COR-L47 (cell line): ENCODE measurements at regions not wholly inside any gene's neighbourhood (a gene's known extent, or its start where the extent isn't known, plus 50 kb on each side); places are given as distances from the start of the nearest gene placed in this dataset.

ENCODE experiments used
- DNase-seq: peaks from one replicate; lab custom pipeline; 2025; lab: John Stamatoyannopoulos, UW

DNA sequence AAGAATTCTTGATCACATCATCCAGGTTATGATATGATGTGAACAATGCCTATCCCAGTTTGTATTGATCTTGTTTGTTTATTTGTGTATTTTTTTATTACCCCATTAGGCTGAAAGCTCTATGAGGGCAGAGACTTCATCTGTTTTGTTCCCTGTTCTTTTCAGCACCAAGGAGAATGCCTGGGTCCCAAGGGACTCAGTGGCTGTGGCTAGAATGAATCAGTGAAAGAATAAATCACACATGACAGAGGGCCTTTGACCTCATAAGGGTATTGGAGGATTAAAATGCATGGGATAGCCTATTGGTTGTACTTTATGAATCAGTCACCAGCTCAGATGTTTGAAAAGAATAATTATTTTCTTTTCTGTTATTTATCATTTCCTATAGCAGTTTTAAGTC lies 292.2 kb downstream of the GAS1 start:
- DNase-seq: no peak

- DNase-seq: no peak
Observed at GRCh38 chr9:86653466-86653865, 293.8 kb downstream of the GAS1 start.

GRCh38 chr9:86652736-86653135 lies 294.6 kb downstream of the GAS1 start:
- no peak for DNase-seq

- no peak for DNase-seq
Observed at GRCh38 chr9:86649913-86650312, 295.7 kb upstream of the TUT7 start.

- no peak for DNase-seq
Observed at GRCh38 chr9:86648828-86649170, 294.6 kb upstream of the TUT7 start.

DNA sequence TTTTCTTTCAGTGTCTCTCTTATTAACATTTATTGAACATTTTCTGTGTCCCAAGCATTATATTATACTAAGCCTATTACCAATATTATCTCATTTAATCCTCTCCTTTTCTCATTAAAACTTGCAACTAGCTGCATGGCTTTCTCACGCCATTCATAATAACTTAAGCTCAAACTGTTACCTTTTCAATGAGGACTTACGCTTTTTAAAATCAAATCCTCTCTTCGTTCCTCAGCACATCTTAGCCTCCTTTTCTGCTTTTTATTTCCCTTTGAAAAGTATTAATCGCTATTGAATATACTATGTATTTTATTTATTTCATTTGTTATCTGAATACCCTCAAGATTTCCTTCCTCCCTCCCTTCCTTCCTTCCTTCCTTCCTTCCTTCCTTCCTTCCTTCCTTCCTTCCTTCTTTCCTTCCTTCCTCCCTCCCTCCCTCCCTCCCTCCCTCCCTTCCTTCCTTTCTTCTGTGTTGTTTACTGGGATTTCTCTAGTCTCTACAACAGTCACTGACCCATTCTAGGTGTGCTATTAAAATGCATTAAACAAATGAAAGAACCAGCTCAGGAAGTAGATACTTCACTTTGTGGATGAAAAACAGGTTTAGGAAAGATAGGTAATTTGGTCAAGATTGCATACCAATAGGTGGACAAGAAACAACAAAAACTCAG lies 294.1 kb upstream of the TUT7 start:
- no peak for DNase-seq

DNA sequence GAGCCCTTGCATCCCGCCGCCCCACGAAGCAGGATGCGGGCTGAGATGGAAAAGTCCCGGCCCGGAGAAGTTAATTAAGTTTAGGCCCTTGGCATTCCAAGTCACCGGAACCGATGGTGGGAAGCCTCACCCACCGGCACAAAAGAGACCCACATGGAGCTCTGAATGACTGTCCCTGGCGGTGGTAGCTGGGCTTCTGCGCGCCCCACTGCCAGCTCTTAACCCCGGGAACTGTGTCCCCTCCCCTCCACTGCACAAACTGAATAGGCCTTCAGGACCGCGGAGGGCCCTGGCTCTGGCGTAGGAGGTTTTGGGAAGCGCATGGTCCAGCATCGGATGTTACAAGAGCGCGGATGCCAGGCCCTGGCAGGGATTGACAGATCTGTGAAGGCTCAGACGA lies 291.1 kb upstream of the TUT7 start:
- no peak for DNase-seq

- no peak for DNase-seq
Observed at GRCh38 chr9:86644675-86645034, 290.4 kb upstream of the TUT7 start.

GRCh38 chr9:86643946-86644674 lies 289.9 kb upstream of the TUT7 start:
- no peak for DNase-seq

- DNase-seq: no peak
Observed at GRCh38 chr9:86642721-86643120, 288.5 kb upstream of the TUT7 start.

- DNase-seq: no peak
Observed at GRCh38 chr9:86641970-86642369, 287.8 kb upstream of the TUT7 start.

DNA sequence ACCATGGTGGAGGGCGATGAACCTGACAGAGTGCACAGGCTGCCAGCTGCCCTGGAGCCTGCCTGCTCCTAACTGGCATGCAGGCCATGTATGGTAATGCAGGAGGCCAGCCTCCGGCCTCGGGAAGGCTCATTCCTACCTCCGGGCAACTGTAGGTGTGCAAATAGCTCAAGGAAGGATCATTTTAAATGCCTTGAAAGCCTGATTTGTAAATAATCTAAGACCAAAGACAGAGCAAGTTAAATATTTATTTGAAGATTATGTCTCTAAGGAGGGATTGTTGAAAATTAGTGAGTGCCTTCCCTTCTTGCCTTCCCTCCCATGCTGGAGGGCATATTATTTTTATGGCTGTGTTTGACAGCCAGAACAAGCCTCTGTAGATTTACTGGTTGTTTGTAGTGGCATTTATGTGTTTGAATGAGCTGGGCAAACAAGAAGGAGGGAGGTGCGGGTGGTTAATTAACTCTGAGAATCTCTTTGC lies 285.7 kb upstream of the TUT7 start:
- DNase-seq: no peak

DNA sequence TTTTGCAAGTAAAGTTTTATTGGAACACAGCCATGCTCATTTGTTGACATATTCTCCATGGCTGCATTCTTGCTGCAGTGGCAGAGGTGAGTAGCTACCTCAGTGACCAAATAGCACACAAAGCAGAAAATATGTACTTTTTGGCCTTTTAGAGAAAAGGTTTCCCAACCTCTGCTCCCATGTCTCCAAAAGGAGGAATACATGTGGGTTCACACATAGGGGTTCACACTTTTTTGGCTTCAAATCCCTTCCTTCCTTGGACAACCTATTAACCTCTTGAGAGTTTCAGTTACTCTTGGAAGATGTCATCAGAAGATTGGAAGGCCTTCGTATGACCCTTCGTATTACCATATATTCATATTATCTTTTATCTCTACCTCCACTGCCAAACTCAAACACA lies 285.1 kb upstream of the TUT7 start:
- no peak for DNase-seq

GRCh38 chr9:86638109-86638508 lies 283.9 kb upstream of the TUT7 start:
- no peak for DNase-seq

DNA sequence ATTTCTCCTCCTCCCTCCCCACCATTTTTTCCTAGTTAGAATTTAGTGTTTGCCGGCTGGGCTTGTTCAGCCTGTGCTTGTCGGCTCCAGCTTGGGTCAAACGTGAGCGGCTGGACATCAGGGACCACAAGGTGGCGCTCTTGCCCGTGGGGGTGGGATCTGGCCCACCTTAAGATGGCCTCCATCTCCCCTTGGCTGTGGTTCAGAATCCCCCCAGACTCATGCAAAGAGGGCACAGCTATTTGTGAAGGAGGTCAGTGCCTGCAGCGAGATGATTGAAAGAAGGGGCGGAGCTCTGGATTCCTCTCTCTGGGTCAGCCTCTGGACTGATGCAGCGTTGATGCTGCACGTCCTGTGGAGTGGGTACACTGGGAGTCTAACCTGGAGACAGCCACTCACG lies 283.3 kb upstream of the TUT7 start:
- no peak for DNase-seq

GRCh38 chr9:86636519-86636918 lies 282.3 kb upstream of the TUT7 start:
- DNase-seq: no peak

- no peak for DNase-seq
Observed at GRCh38 chr9:86636038-86636437, 281.8 kb upstream of the TUT7 start.

GRCh38 chr9:86634501-86634900 lies 280.3 kb upstream of the TUT7 start:
- no peak for DNase-seq

- DNase-seq: no peak
Observed at GRCh38 chr9:86633945-86634344, 279.7 kb upstream of the TUT7 start.

GRCh38 chr9:86632537-86632936 lies 278.3 kb upstream of the TUT7 start:
- DNase-seq: no peak

- DNase-seq: no peak
Observed at GRCh38 chr9:86629530-86629929, 275.3 kb upstream of the TUT7 start.

GRCh38 chr9:86626802-86627201 lies 272.6 kb upstream of the TUT7 start:
- DNase-seq: no peak

DNA sequence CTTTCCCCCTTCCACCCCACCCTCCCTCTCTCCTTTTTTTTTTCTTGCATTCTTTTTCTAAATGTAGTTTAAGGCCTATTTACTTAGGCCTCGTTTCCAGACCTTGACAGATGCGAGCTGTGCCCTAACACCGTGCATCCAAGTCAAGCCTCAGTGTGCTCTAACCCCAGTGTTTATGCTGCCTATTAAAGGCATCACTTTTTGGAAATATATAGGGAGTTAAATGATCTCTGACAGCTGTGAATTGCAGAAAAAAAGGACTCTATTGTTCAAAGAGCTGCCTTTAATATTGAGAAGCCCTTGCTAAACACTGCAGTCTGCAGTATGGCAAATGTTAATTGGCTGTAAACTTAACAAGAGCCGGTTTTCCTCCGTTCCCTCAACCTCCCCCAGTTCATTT lies 270.4 kb upstream of the TUT7 start:
- DNase-seq: no peak
